Gastroesophageal sphincter (tissue), 3 donors: ENCODE measurements at regions not wholly inside any gene's neighbourhood (a gene's known extent, or its start where the extent isn't known, plus 50 kb on each side); places are given as distances from the start of the nearest gene placed in this dataset.

Experiments
- CTCF ChIP-seq, 4 experiments: fragments of 200-600 bp in 2 of 4; fragments of 450-650 bp in 2 of 4; sonication (generic) in 1 of 4; IDR thresholded peaks; one replicate each; pipeline ENCODE4 v1.5.1; 2017 to 2019; ENCODE audit warnings: antibody characterized with exemption in 4 of 4, mild to moderate bottlenecking in 2 of 4, moderate library complexity in 2 of 4
- EP300 ChIP-seq: sonication (generic); formaldehyde crosslinking; IDR thresholded peaks from one replicate; pipeline ENCODE4 v1.6.1; 2017; ENCODE audit warnings: antibody characterized with exemption, mild to moderate bottlenecking
- POLR2A ChIP-seq, 2 donors: fragments of 450-650 bp; IDR thresholded peaks; one replicate each; pipeline ENCODE4 v1.6.1; 2017; ENCODE audit warnings: antibody characterized with exemption in 2 of 2, mild to moderate bottlenecking in 2 of 2, moderate library complexity in 1 of 2

GRCh38 chr1:55535724-55536544 is 320.8 kb upstream of the USP24 start:
- no peak for TF ChIP-seq CTCF (IDR thresholded peaks at IDR 0.05)
- TF ChIP-seq EP300: no peak
- TF ChIP-seq POLR2A (IDR thresholded peaks at IDR 0.05): no peak
